Breast epithelium (tissue), 4 donors: ENCODE measurements at regions not wholly inside any gene's neighbourhood (a gene's known extent, or its start where the extent isn't known, plus 50 kb on each side); places are given as distances from the start of the nearest gene placed in this dataset.

Experiments used
- DNase-seq, 2 donors: peaks; one replicate each; pipeline ENCODE4 v3.0.0-alpha.2; 2019; ENCODE audit warnings: low spot score in 2 of 2
- H3K27ac ChIP-seq, 2 donors: fragments of 200-600 bp; sonication (generic) in 1 of 2; one replicate each; pipeline ENCODE4 v1.5.1; 2016 to 2019; ENCODE audit warnings: mild to moderate bottlenecking in 1 of 2
- H3K27me3 ChIP-seq, 2 donors: fragments of 200-600 bp; sonication (generic) in 1 of 2; one replicate each; pipeline versions ENCODE4 v1.5.1 to v1.6.0; 2017 to 2019; ENCODE audit warnings: control low read depth in 1 of 2, mild to moderate bottlenecking in 1 of 2
- H3K36me3 ChIP-seq: fragments of 200-600 bp; one replicate; pipeline ENCODE4 v1.5.1; 2019
- H3K4me1 ChIP-seq, 2 donors: fragments of 200-600 bp; sonication (generic); one replicate each; pipeline ENCODE4 v1.5.1; 2016 to 2019; ENCODE audit warnings: control low read depth in 1 of 2
- H3K4me3 ChIP-seq, 3 donors: fragments of 200-600 bp; sonication (generic); 1 replicate in 2 of 3; 2 replicates in 1 of 3; pipeline ENCODE4 v1.5.1; 2016 to 2019; ENCODE audit warnings: mild to moderate bottlenecking in 3 of 3, moderate library complexity in 2 of 3
- H3K9me3 ChIP-seq, 2 donors: fragments of 200-600 bp; sonication (generic) in 1 of 2; one replicate each; pipeline ENCODE4 v1.5.1; 2016 to 2019; ENCODE audit warnings: control low read depth in 1 of 2
- CTCF ChIP-seq, 3 donors: fragments of 450-650 bp; IDR thresholded peaks; one replicate each; pipeline ENCODE4 v1.5.1; 2016 to 2017; ENCODE audit warnings: antibody characterized with exemption in 3 of 3, mild to moderate bottlenecking in 3 of 3, moderate library complexity in 3 of 3
- POLR2A ChIP-seq: fragments of 450-650 bp; IDR thresholded peaks from one replicate; pipeline ENCODE4 v1.6.1; 2016; ENCODE audit warnings: antibody characterized with exemption, mild to moderate bottlenecking, moderate library complexity
- POLR2AphosphoS5 ChIP-seq, 3 donors: sonication (generic); formaldehyde crosslinking; IDR thresholded peaks; one replicate each; pipeline ENCODE4 v1.6.1; 2017; ENCODE audit warnings: antibody characterized with exemption in 3 of 3
- intact Hi-C: fragments of 100-400 bp; cut with DNase I; formaldehyde crosslinking; loops from one replicate; pipeline ENCODE4 v1.15.1; 2023; ENCODE audit warnings: low total_unique reads

DNA sequence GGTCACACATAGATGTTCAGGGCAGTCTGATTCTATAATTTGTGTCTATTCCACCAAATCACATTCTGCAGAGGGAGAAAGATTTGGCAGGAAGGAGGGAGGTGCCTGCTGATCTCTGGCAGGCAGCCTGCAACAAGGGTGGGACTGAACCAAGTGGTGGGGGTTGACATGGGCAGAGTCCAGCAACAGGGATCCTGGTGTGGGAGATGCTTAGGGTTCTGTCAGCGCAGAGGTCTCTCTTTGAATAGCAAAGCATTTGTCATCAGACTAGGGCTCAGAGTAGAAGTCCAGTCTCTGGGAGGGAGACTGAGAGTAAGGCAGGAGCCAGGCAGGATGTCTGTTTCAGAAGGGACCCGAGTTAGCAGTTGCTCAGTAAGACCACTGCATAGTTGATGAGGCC is 94.6 kb downstream of the UTP18 start:
- Histone ChIP-seq H3K4me1 (no peaks in the 10 kb centered on the region), H3K36me3 (no peaks in the 10 kb centered on the region), H3K9me3 (no peaks in the 10 kb centered on the region), H3K27ac (no peak overlapping the region), H3K4me3 (no peak overlapping the region), H3K27me3 (no peaks in the 10 kb centered on the region)
- DNase-seq, result no peak
- intact Hi-C loops, result no loop called here
- no peak for TF ChIP-seq POLR2A
- TF ChIP-seq CTCF (IDR thresholded peaks at IDR 0.05), result no peak
- no peak for TF ChIP-seq POLR2AphosphoS5 (IDR thresholded peaks at IDR 0.05)

GRCh38 chr17:51355441-51356410 is 95.4 kb downstream of the UTP18 start:
- Histone ChIP-seq H3K4me3 (peak overlapping the region in 1 of 3 donors; percentile 7), H3K36me3 (no peaks in the 10 kb centered on the region), H3K27me3 (no peaks in the 10 kb centered on the region), H3K4me1 (no peaks in the 10 kb centered on the region), H3K9me3 (no peaks in the 10 kb centered on the region), H3K27ac (no peak overlapping the region)
- no peak for TF ChIP-seq CTCF (IDR thresholded peaks at IDR 0.05)
- no peak for TF ChIP-seq POLR2A
- TF ChIP-seq POLR2AphosphoS5 (IDR thresholded peaks at IDR 0.05), result no peak
- DNase-seq, result no peak
- intact Hi-C loops, result no loop called here

DNA sequence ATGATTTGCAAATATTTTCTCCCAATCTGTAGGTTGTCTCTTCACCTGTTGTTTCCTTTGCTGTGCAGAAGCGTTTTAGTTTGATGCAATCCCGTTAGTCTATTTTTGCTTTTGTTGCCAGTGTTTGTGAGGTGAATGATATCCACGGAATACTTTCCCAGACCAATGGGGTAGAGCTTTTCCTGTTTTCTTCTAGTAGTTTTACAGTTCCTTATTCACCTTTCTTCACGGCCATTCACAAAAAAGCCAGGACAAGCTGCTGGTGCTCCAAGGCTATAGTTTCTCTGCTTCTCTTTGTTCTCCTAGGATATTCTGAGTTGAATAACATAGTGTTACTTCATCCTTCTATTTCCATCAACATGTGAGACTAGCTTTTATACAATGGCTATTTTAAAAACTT is 98.7 kb downstream of the UTP18 start:
- no peak for TF ChIP-seq POLR2A
- TF ChIP-seq CTCF (IDR thresholded peaks at IDR 0.05), result no peak
- no peak for TF ChIP-seq POLR2AphosphoS5 (IDR thresholded peaks at IDR 0.05)
- DNase-seq, result no peak
- Histone ChIP-seq H3K4me1 (no peaks in the 10 kb centered on the region), H3K27me3 (peaks cover 0 to 3% of the 10 kb centered on the region in 2 donors), H3K27ac (no peak overlapping the region), H3K36me3 (no peaks in the 10 kb centered on the region), H3K4me3 (no peak overlapping the region), H3K9me3 (no peaks in the 10 kb centered on the region)
- intact Hi-C loops, result no loop called here

DNA sequence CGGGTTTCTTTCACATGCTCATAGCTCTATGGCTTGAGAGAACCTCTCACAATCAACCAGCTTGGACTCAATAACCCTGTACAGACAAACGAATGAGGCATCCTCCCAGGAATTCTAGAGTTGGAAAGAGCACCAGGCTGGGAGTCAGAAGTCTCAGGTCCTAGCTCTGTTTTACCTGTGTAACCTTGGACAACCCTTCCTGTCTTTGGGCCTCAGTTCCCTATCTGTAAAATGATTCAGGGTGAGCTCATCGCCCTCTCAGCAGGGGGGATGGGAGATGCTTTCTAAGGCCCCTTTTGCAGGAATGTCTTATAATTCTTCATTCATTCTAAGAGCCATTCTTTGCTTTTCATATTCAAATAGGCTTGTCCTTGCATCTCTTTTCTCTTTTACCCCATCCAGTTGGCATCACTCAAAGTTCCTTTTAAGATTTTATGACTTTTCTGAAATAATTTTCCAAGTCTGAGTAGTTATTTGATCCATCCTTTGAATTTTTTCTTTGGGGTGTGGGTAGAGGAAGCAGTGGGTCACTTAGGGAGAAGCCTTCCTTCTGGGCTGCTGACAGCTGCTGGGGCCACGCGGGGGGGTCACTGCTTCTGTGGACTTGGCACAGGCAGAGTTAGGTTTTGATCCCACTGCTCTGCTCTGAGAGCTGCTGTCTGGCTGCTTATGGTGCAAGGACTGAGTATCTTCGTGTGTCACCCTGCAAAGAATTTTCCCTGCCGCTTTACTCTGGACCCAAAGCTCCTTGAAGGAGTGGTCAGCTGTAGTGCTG is 102.7 kb downstream of the UTP18 start:
- Histone ChIP-seq H3K36me3 (no peaks in the 10 kb centered on the region), H3K4me1 (no peaks in the 10 kb centered on the region), H3K9me3 (no peaks in the 10 kb centered on the region), H3K27me3 (peaks cover 0 to 7% of the 10 kb centered on the region in 2 donors), H3K27ac (no peak overlapping the region), H3K4me3 (no peak overlapping the region)
- intact Hi-C loops, result no loop called here
- TF ChIP-seq POLR2AphosphoS5 (IDR thresholded peaks at IDR 0.05) (no peak), CTCF (IDR thresholded peaks at IDR 0.05) (no peak), POLR2A (no peak)
- no peak for DNase-seq

- H3K27me3 ChIP-seq, result peaks cover 0 to 7% of the 10 kb centered on the region in 2 donors
- no peaks in the 10 kb centered on the region for H3K36me3 ChIP-seq
- intact Hi-C loops, result no loop called here
Measured at GRCh38 chr17:51365090-51365489, 104.7 kb downstream of the UTP18 start.

More at GRCh38 chr17:51365090-51365489, 104.7 kb downstream of the UTP18 start:
- Histone ChIP-seq H3K4me3 (no peak overlapping the region), H3K9me3 (no peaks in the 10 kb centered on the region), H3K4me1 (no peaks in the 10 kb centered on the region), H3K27ac (no peak overlapping the region)
- TF ChIP-seq CTCF (IDR thresholded peaks at IDR 0.05), result no peak
- TF ChIP-seq POLR2AphosphoS5 (IDR thresholded peaks at IDR 0.05), result no peak
- TF ChIP-seq POLR2A, result no peak
- no peak for DNase-seq
